ENCODE measurements at regions not wholly inside any gene's neighbourhood (a gene's known extent, or its start where the extent isn't known, plus 50 kb on each side); places are given as distances from the start of the nearest gene placed in this dataset.
A peak's percentile ranks its signal among the peaks of the same experiment; 100 is the strongest.

- H3K27ac ChIP-seq, result no peak overlapping the region
- TF ChIP-seq CTCF (IDR thresholded peaks at IDR 0.05; ENCODE audit: low read depth, low read length), result no peak
- DNase-seq, result peak; percentile 62
- H3K9me3 ChIP-seq (ENCODE audit: severe bottlenecking), result no peaks in the 10 kb centered on the region
- H3K36me3 ChIP-seq, result no peaks in the 10 kb centered on the region
- H3K27me3 ChIP-seq (ENCODE audit: insufficient read depth, low read depth, severe bottlenecking), result no peaks in the 10 kb centered on the region
- no peak overlapping the region for H3K4me3 ChIP-seq (ENCODE audit: low read depth, low read length)
Measured at GRCh38 chr12:116434155-116435011, 124.8 kb upstream of the MAP1LC3B2 start.

GRCh38 chr12:116435984-116436383 lies 123.2 kb upstream of the MAP1LC3B2 start:
- H3K36me3 ChIP-seq, result no peaks in the 10 kb centered on the region
- no peak for DNase-seq
- TF ChIP-seq CTCF (IDR thresholded peaks at IDR 0.05; ENCODE audit: low read depth, low read length), result no peak
- H3K4me3 ChIP-seq (ENCODE audit: low read depth, low read length), result no peak overlapping the region
- H3K9me3 ChIP-seq (ENCODE audit: severe bottlenecking), result no peaks in the 10 kb centered on the region
- no peak overlapping the region for H3K27ac ChIP-seq
- no peaks in the 10 kb centered on the region for H3K27me3 ChIP-seq (ENCODE audit: insufficient read depth, low read depth, severe bottlenecking)

- DNase-seq, result no peak
- TF ChIP-seq CTCF (IDR thresholded peaks at IDR 0.05; ENCODE audit: low read depth, low read length), result no peak
- H3K36me3 ChIP-seq, result no peaks in the 10 kb centered on the region
- no peak overlapping the region for H3K27ac ChIP-seq
- no peak overlapping the region for H3K4me3 ChIP-seq (ENCODE audit: low read depth, low read length)
- H3K27me3 ChIP-seq (ENCODE audit: insufficient read depth, low read depth, severe bottlenecking), result no peaks in the 10 kb centered on the region
- no peaks in the 10 kb centered on the region for H3K9me3 ChIP-seq (ENCODE audit: severe bottlenecking)
Measured at GRCh38 chr12:116436561-116437249, 122.5 kb upstream of the MAP1LC3B2 start.

GRCh38 chr12:116441292-116441691 lies 117.9 kb upstream of the MAP1LC3B2 start:
- no peak for DNase-seq
- no peak for TF ChIP-seq CTCF (IDR thresholded peaks at IDR 0.05; ENCODE audit: low read depth, low read length)
- Histone ChIP-seq H3K9me3 (ENCODE audit: severe bottlenecking) (no peaks in the 10 kb centered on the region), H3K27me3 (ENCODE audit: insufficient read depth, low read depth, severe bottlenecking) (no peaks in the 10 kb centered on the region), H3K36me3 (no peaks in the 10 kb centered on the region), H3K4me3 (ENCODE audit: low read depth, low read length) (no peak overlapping the region), H3K27ac (no peak overlapping the region)

GRCh38 chr12:116442304-116442703 lies 116.9 kb upstream of the MAP1LC3B2 start:
- no peak for DNase-seq
- TF ChIP-seq CTCF (IDR thresholded peaks at IDR 0.05; ENCODE audit: low read depth, low read length), result no peak
- no peak overlapping the region for H3K27ac ChIP-seq

More at GRCh38 chr12:116442304-116442703, 116.9 kb upstream of the MAP1LC3B2 start:
- Histone ChIP-seq H3K9me3 (ENCODE audit: severe bottlenecking) (no peaks in the 10 kb centered on the region), H3K36me3 (no peaks in the 10 kb centered on the region), H3K27me3 (ENCODE audit: insufficient read depth, low read depth, severe bottlenecking) (no peaks in the 10 kb centered on the region), H3K4me3 (ENCODE audit: low read depth, low read length) (no peak overlapping the region)

Measured in WERI-Rb-1 (cell line).